ENCODE measurements at regions not wholly inside any gene's neighbourhood (a gene's known extent, or its start where the extent isn't known, plus 50 kb on each side); places are given as distances from the start of the nearest gene placed in this dataset.
A peak's percentile ranks its signal among the peaks of the same experiment; 100 is the strongest.

- no peak for ATAC-seq
- TF ChIP-seq ARNTL (CRISPR knock-in tag; IDR thresholded peaks at IDR 0.05; ENCODE audit: borderline replicate concordance, low read depth) (no peak), SNAI2 (CRISPR knock-in tag; IDR thresholded peaks at IDR 0.05) (no peak), ZFP3 (CRISPR knock-in tag; IDR thresholded peaks at IDR 0.05) (no peak), TCF4 (CRISPR knock-in tag; IDR thresholded peaks at IDR 0.05; ENCODE audit: borderline replicate concordance) (no peak), TOX (CRISPR knock-in tag; IDR thresholded peaks at IDR 0.05; ENCODE audit: borderline replicate concordance) (no peak), CSDC2 (CRISPR knock-in tag; IDR thresholded peaks at IDR 0.05) (no peak), GLIS3 (CRISPR knock-in tag; IDR thresholded peaks at IDR 0.05) (no peak), ZC3H10 (CRISPR knock-in tag; IDR thresholded peaks at IDR 0.05) (no peak)
These were observed 274.8 kb upstream of the NCKAP5 start for GRCh38 chr2:133843091-133843490.

DNA sequence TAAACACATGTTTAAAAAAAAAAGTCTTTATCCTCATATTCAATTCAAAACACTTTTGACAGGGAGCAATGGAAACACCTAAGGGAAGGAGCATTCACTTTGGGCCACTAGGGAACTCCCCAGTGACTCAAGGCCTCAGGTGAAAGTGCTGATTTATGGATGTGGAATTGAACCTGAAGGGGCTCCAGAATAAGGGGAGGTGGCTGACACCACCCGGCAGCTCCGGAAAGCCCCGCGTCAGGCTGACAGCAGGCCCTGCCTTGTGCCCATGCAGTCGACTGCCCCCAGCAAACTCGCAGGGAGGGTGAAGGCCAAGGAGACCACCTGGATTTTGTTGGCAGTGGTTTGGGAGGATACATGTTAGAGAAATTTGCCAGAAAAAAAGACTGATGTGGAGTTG lies 275.3 kb upstream of the NCKAP5 start:
- TF ChIP-seq OSR1 (CRISPR knock-in tag; IDR thresholded peaks at IDR 0.05) (no peak), ZNF565 (CRISPR knock-in tag; conservative IDR thresholded peaks at IDR 0.05; ENCODE audit: low read depth) (no peak), ZNF8 (CRISPR knock-in tag; IDR thresholded peaks at IDR 0.05) (no peak)
- no peak for ATAC-seq

DNA sequence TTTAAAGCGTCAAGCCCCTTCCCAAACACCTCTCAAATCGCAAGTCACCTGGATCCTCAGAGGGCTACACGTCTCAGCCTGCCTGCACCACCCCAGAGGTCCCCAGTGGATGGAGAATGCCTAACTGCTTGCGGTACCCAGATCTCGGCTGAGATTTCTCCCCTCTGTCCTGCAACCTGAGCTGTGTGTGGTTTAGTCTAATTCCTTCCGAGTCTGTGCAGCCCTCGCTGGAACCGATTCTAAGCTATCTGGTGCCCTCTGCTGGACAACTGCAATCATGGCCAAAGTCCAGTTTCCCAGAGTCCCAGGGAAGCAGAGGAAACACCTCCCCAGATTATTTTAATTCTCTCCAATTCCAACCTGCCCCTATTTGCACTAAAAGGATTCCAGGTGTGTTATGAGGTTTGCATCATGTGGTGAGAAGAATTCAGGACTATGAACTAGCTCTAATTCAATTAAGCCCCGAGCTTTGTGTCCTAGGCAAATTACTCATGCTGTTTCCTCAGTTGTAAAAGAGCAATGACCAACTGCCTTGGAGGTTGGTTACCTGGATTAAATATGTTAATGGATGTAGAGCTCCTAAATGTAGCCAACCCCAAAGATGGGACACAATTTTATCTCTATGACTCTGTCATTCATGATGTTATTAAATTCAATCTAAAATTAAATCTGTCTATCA lies 276.1 kb upstream of the NCKAP5 start:
- no peak for TF ChIP-seq TOX (CRISPR knock-in tag; IDR thresholded peaks at IDR 0.05; ENCODE audit: borderline replicate concordance)
- no peak for TF ChIP-seq PPARA (CRISPR knock-in tag; IDR thresholded peaks at IDR 0.05; ENCODE audit: borderline replicate concordance)
- TF ChIP-seq TCF4 (CRISPR knock-in tag; IDR thresholded peaks at IDR 0.05; ENCODE audit: borderline replicate concordance): no peak
- TF ChIP-seq SNAI2 (CRISPR knock-in tag; IDR thresholded peaks at IDR 0.05): no peak
- TF ChIP-seq, protein P1, sequence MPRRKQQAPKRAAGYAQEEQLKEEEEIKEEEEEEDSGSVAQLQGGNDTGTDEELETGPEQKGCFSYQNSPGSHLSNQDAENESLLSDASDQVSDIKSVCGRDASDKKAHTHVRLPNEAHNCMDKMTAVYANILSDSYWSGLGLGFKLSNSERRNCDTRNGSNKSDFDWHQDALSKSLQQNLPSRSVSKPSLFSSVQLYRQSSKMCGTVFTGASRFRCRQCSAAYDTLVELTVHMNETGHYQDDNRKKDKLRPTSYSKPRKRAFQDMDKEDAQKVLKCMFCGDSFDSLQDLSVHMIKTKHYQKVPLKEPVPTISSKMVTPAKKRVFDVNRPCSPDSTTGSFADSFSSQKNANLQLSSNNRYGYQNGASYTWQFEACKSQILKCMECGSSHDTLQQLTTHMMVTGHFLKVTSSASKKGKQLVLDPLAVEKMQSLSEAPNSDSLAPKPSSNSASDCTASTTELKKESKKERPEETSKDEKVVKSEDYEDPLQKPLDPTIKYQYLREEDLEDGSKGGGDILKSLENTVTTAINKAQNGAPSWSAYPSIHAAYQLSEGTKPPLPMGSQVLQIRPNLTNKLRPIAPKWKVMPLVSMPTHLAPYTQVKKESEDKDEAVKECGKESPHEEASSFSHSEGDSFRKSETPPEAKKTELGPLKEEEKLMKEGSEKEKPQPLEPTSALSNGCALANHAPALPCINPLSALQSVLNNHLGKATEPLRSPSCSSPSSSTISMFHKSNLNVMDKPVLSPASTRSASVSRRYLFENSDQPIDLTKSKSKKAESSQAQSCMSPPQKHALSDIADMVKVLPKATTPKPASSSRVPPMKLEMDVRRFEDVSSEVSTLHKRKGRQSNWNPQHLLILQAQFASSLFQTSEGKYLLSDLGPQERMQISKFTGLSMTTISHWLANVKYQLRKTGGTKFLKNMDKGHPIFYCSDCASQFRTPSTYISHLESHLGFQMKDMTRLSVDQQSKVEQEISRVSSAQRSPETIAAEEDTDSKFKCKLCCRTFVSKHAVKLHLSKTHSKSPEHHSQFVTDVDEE (CRISPR knock-in tag; IDR thresholded peaks at IDR 0.05): no peak
- TF ChIP-seq GLIS3 (CRISPR knock-in tag; IDR thresholded peaks at IDR 0.05): no peak
- TF ChIP-seq, protein P2, sequence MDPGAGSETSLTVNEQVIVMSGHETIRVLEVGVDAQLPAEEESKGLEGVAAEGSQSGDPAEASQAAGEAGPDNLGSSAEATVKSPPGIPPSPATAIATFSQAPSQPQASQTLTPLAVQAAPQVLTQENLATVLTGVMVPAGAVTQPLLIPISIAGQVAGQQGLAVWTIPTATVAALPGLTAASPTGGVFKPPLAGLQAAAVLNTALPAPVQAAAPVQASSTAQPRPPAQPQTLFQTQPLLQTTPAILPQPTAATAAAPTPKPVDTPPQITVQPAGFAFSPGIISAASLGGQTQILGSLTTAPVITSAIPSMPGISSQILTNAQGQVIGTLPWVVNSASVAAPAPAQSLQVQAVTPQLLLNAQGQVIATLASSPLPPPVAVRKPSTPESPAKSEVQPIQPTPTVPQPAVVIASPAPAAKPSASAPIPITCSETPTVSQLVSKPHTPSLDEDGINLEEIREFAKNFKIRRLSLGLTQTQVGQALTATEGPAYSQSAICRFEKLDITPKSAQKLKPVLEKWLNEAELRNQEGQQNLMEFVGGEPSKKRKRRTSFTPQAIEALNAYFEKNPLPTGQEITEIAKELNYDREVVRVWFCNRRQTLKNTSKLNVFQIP (CRISPR knock-in tag; IDR thresholded peaks at IDR 0.05; ENCODE audit: borderline replicate concordance, low read depth): no peak
- no peak for TF ChIP-seq CSRNP3 (CRISPR knock-in tag; IDR thresholded peaks at IDR 0.05)
- TF ChIP-seq ZNF8 (CRISPR knock-in tag; IDR thresholded peaks at IDR 0.05): no peak
- no peak for TF ChIP-seq ESRRG (CRISPR knock-in tag; IDR thresholded peaks at IDR 0.05)
- TF ChIP-seq ARNTL (CRISPR knock-in tag; IDR thresholded peaks at IDR 0.05; ENCODE audit: borderline replicate concordance, low read depth): no peak
- TF ChIP-seq ZC3H10 (CRISPR knock-in tag; IDR thresholded peaks at IDR 0.05): no peak
- no peak for TF ChIP-seq ZNF565 (CRISPR knock-in tag; conservative IDR thresholded peaks at IDR 0.05; ENCODE audit: low read depth)
- TF ChIP-seq OSR1 (CRISPR knock-in tag; IDR thresholded peaks at IDR 0.05): no peak
- peak; percentile 92 for ATAC-seq

DNA sequence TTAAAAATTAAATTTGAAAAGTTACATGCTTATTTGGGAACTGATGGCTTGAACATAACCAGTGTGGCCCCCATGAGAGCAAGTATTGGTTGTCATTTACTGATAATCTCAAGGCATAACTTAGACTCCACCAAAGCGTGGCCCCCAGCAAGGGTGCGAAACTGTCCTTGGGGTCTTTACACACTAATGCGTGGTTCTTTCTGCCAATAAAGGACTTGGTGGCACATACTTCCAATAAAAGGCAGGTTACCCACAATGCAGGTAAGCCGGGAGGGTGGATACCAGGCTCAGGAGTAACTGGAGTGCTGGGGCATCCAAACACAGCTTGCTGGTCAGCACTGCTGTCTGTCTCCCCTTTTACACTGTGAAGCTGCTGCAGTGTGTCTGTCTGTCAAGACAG lies 278.2 kb upstream of the NCKAP5 start:
- ATAC-seq: no peak
- TF ChIP-seq ZNF8 (CRISPR knock-in tag; IDR thresholded peaks at IDR 0.05) (no peak), CSRNP3 (CRISPR knock-in tag; IDR thresholded peaks at IDR 0.05) (no peak), ARNTL (CRISPR knock-in tag; IDR thresholded peaks at IDR 0.05; ENCODE audit: borderline replicate concordance, low read depth) (no peak), PATZ1 (CRISPR knock-in tag; IDR thresholded peaks at IDR 0.05; ENCODE audit: borderline replicate concordance) (no peak), ZFP3 (CRISPR knock-in tag; IDR thresholded peaks at IDR 0.05) (no peak), PPARA (CRISPR knock-in tag; IDR thresholded peaks at IDR 0.05; ENCODE audit: borderline replicate concordance) (no peak), ZFP30 (CRISPR knock-in tag; IDR thresholded peaks at IDR 0.05) (no peak), ZC3H10 (CRISPR knock-in tag; IDR thresholded peaks at IDR 0.05) (no peak), ZNF565 (CRISPR knock-in tag; conservative IDR thresholded peaks at IDR 0.05; ENCODE audit: low read depth) (no peak), TCF4 (CRISPR knock-in tag; IDR thresholded peaks at IDR 0.05; ENCODE audit: borderline replicate concordance) (no peak), TOX (CRISPR knock-in tag; IDR thresholded peaks at IDR 0.05; ENCODE audit: borderline replicate concordance) (no peak), OSR1 (CRISPR knock-in tag; IDR thresholded peaks at IDR 0.05) (no peak)
- TF ChIP-seq, protein P3, sequence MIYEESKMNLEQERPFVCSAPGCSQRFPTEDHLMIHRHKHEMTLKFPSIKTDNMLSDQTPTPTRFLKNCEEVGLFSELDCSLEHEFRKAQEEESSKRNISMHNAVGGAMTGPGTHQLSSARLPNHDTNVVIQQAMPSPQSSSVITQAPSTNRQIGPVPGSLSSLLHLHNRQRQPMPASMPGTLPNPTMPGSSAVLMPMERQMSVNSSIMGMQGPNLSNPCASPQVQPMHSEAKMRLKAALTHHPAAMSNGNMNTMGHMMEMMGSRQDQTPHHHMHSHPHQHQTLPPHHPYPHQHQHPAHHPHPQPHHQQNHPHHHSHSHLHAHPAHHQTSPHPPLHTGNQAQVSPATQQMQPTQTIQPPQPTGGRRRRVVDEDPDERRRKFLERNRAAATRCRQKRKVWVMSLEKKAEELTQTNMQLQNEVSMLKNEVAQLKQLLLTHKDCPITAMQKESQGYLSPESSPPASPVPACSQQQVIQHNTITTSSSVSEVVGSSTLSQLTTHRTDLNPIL (CRISPR knock-in tag; IDR thresholded peaks at IDR 0.05; ENCODE audit: low read depth): no peak
- TF ChIP-seq, protein P1 (CRISPR knock-in tag; IDR thresholded peaks at IDR 0.05): no peak

Data from SK-N-SH treated with all-trans-retinoic acid at 6 μM for 48 hours (cell line).